HG03095 (cell line): ENCODE measurements at regions not wholly inside any gene's neighbourhood (a gene's known extent, or its start where the extent isn't known, plus 50 kb on each side); places are given as distances from the start of the nearest gene placed in this dataset.

Experiments
- ATAC-seq: cut with Tn5 transposase; IDR thresholded peaks from one replicate; pipeline ENCODE4 v1.9.1; 2021; ENCODE audit warnings: moderate library complexity; ENCODE audit not compliant: unreplicated experiment

DNA sequence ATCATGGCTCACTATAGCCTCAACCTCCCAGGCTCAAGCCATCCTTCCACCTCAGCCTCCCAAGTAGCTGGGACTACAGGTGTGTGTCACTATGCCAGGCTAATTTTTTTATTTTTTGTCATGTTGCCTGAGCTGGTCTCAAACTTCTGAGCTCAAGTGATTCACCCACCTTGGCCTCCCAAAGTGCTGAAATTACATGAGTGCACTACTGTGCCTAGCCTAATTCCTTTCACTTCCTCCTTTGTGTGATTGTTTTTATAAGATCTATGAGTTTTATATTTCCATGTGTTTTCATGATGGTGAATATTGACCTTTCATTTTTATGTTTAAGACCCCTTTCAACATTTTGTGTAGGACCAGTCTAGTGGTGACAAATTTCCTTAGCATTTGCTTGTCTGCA lies 55.2 kb upstream of the IL12B start:
- ATAC-seq: no peak

DNA sequence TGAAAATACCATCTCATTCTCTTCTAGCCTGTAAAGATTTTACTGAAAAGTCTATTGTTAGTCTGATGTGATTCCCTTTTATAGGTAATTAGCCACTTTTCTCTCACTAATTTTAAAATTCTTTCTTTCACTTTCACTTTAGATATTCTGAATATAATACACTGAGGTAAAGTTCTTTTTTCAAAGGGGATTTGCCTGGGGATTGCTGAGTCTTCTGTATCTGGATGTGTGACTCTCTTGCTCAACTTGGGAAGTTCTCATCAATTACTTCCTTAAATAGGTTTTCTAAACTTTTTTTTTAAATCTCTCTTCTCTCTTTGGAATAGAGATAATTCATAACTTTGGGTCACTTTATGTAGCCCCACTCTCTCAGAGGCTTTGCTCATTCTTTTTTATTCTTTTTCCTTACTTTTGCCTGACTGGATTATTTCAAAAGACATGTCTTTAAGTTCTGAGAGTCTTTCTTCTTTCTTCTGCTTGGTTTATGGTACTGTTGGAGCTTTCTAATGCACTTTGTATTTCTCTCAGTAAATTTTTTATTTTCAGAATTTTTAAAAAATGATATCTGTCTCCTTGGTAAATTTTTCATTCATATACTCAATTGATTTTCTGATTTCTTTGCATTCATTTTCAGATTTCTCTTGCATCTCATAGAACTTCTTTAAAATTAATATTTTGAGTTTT lies 55.9 kb upstream of the IL12B start:
- ATAC-seq: no peak

DNA sequence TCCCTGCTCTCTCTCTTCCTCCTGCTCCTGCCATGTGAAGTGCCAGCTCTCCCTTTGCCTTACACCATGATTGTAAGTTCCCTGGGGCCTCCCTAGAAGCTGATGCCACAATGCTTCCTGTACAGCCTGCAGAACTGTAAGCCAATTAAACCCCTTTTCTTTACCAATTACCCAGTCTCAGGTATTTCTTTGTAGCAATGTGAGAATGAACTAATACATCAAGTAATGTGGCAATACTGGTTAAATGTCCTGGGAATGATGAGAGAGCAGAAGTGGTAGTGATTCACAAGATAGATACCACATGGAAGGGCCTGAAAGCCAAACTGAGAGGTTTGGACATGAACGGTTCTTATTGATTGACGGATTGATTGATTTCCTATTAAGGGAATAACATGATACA lies 62.6 kb upstream of the IL12B start:
- no peak for ATAC-seq

DNA sequence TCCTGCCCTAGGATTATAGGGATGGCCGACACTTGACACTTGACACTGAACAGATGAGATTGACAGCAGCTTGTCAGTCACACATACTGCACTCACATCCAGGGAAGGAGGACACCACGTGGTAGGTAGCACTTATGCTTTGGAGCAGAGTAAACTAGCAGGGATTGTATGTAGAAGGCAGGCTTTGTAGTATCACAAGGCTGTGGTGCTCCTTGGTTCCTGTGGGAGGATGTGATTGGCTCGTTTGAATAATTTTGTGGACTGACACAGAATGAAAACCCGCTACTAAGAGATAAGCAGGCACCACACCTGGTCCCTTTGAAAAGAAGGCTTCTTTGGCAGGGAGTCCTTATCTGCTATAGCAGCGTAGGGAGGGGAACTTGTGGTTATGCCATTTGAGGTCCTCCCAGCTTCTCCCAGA lies 63.6 kb upstream of the IL12B start:
- ATAC-seq: no peak

DNA sequence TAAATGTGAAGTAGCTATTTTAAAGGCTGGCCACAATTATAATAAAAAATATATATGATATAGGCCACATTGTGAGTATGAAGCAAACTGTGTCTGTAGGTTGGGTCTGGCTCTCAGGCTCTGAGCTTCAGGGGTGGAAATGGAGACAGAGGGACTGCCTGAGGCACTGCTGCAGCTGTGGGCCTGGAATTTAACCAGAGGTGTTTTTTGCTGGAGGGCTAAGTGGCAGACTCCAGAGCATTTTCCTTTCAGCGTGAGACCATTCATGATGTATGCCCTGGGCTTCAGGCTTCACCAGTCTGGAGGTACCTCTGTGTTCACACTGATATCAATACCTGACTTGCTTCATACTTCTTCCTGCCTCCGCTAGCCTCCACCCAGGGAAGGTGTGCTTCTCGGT lies 64.9 kb upstream of the IL12B start:
- no peak for ATAC-seq

DNA sequence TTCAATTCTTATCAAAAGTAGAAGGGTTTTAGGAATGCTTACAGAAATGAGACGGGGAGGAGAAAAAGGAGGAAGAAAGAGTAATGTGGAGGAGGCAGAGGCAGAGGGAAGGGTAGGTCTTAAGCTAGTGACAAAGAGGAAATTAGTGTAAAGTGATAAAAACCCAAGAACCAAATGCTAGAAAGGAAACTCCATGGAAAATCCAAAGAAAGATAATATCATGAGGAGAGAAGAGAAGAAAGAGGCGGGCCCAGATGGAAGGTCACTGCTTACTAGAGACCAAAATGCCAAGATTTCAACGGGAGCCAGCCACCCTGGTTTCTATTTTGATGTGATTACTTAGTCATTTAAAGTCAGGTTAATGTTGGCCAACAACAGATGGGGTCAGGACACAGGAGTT lies 68.6 kb upstream of the IL12B start:
- no peak for ATAC-seq

DNA sequence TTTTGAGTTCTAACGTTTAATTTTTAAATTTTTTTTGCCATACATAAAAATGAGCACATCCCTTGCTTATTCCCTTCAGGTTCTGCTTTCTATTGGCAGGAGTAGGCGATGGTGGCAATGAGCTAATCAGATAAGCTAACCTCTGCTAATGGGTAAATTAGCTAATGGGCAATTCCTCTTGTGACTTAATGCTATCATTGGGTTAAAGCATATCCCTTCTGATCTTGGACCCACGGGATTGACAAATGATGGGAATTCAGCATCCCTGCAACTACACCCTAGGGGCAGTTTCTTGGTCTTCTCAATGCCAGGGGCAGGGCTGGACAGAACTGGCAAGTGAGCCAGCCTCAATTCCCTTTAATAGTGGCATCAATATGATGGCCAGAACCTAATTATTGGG lies 70.2 kb upstream of the IL12B start:
- ATAC-seq: no peak

DNA sequence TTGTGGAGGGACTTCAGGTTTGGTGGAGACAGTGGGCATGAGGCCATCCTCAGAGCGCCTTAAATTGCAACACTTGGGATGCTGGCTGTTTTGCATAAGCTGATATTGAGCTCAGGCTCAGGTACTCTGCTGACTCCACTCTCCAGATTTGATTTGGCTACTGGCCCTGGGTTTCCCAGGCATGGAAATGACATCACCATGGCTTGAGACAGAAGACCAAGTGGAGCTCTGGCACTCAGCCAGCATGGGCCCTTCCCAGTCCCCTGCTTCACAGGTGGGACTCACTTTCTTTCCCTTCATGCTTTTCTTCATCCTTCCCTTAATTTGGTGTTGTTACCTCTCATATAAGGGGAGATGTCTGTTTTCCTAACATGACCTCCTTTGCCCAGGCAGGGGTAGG lies 72.0 kb upstream of the IL12B start:
- ATAC-seq: no peak

DNA sequence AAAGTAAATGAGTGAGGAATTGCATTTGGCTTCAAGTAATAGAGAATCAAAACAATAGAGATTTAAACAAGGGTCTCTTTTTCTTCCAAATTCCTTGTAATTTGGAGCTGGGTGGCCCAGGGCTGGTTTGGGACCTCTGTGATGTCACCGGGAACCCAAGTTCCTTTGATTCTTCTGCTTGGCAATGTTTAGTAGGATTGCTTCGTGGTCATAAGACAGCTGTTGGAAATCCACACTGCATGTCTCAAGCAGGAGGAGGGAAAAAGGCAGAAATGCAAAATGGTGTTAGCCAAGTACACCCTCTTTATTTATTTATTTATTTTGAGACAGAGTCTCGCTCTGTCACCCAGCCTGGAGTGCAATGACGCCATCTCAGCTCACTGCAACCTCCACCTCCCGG lies 72.6 kb upstream of the IL12B start:
- ATAC-seq: no peak

DNA sequence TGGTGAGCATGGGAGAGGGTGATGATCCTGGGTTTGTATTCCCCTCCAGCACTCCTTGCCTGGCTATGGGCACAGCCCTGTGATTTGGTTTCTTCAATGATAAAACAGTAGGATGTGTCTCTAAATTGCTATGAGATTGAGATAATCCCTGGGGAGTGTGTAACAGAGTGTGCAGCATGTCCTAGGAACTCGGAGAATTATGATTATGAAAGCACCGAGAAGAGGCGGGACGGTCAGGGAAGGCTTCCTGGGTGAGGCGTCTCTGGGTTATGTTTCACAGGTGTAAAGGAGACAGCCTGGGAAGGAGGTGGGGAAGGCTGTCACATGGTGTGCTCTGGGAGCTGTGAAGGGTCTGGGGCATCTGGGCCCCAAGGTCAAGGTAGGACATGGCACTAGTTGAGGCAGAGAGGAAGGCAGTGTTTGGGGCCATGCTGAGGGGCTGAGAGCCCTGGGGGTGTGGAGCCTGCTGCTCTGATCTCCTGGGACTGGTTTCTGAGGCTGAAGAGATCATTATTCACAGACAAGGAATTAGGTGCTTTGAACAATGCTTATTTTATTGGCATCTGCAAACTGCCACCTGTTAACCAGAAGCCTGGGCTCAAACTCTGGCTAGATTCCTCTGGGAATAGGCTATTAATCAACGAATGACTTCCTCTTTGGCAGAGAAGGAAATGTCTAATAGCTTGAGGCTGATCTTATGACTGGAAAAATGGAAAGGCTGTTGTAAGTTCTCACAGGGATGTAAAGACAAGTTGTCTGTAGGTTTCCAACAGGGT lies 73.8 kb upstream of the IL12B start:
- no peak for ATAC-seq

DNA sequence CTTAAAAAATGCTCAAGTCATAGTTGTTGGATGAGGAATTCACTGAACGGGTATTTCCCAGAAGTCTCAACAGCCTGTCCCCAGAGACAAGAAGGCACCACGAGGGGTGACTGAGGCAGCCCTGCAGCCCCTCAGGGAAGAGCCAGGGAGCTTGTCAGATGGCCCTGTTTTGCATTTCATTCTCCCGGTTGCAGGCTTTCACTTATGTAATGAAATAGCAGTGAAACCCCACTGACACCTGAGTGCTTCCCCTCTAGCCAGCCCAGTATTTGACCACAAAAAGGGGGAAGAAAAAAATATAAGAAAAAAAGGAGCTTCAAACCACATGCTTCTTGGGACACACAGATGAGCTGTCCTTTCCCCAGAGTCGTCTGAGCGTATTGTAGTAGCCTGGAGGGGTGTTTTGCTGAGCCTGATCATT lies 75.3 kb upstream of the IL12B start:
- ATAC-seq: peak; percentile 80

DNA sequence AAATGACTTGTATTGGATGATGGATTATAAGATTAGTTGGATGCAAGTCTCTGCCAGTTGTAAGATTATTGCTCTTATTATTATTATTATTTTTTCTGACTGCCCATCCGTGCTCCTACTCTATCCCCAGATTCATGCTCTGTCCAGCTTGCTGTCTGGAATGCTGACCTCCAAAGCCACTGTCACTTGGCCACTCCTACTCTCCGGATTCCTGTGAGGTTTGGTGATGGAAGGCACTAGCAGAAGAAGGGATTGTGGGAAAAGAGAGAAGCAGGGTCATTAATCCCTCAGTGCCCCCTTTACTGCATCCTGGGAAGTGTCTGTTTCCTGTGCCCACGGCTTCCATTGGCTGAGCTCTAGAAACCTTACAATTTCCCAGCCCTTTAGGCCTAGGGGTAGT lies 76.3 kb upstream of the IL12B start:
- no peak for ATAC-seq

DNA sequence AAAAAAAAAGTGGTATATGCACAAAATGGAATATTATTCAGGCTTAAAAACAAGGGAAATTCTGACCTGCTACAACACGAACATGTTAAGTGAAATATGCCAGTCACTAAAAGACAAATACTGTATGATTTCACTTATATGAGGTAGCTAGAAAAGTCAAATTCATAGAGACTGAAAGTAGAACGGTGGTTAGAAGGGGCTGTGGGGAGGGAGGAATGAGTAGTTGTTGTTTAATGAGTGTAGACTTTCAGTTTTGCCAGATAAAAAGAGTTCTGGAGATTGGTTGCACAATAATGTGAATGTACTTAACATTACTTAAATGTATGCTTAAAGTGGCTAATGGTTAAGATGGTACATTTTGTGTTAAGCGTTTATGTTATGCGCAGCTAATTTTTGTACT lies 79.5 kb upstream of the IL12B start:
- ATAC-seq: peak; percentile 41

DNA sequence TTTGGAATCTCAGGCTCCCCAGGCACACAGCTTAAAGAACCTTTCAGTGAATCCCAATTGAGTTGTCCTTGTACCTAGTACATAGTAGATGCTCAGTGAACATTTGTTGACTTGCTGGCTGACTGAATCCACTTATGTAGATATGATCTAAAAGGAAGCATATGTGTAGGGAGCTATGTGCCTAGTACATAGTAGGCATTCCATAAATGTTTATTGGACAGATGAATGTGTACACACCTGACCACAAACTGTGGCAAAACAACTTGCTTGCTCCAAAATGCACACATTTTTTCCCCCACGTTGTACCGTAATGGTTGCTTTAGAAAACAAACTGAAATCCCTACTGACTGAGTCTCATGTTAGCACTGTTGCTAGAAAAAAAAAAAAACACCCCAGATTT lies 80.2 kb upstream of the IL12B start:
- no peak for ATAC-seq

DNA sequence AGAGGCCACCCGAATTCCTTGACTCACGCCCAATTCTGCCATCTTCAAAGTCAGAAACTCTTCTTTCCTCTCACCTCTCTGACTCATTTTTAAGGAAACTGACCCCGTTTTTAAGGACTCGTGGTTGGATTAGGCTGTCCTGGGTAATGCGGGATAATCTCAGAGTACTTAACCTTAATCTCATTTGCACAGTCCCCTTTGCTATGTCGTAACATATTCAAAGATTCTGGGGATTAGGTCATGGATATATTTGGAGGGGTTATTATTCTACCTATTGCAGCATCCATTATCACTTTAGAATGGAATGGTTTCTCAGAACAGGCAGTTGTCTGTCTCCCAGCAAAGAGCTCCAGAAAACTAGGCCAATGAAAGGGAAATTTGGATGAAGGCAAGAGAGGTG lies 80.8 kb upstream of the IL12B start:
- no peak for ATAC-seq

DNA sequence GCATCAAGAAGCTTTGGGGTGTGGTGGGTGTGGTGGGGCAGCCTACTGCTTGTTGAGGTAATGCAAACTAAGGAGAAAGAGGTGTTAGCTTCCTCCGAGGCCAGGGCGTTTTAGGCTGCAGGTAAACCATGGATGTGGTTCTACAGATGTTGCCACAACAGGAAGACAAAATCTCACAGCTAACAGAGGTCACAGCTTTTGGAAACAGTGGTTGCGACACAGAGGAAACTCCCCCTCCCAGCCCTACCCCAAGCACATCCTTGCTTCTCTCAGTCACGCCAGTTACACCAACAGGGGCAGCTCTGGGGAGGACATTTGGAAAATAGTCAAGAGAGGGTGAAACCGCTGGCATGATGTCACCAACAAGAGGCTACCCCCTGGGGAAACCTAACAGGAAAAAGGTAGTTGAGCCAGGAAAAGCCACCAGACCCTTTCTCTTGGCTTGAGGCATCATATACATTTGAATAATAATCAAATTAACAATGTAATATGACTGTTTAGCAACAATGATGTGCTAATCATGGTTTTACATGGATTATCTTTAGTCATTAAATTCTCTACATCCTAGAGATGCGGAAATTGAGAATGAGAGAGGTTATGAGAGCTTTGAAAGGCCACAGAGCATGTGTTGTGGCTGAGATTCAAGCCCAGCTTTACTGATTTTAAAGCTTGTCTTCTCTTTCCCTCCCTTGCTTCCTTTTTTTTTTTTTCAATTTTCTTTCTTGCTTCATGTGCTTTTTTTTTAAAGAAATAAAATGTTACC lies 82.2 kb upstream of the IL12B start:
- peak; percentile 53 for ATAC-seq

DNA sequence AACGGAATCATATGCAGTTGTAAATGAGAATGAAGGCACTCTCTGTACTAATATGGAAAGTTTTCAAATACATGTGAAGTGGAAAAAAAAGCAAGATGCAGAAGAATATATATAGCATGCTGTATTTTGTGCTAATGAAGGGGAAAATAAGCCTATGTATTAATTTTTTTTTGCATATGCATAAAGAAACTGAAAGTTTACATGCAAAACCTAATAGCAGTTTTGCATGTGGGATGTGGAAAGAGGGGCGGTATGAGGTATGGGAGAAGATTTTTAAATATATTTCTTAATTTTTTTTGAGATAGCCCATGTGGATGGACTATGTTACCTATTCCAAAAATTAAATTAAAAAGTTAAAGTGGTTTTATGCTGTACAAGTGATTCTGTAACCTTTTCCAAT lies 83.7 kb upstream of the IL12B start:
- ATAC-seq: no peak

DNA sequence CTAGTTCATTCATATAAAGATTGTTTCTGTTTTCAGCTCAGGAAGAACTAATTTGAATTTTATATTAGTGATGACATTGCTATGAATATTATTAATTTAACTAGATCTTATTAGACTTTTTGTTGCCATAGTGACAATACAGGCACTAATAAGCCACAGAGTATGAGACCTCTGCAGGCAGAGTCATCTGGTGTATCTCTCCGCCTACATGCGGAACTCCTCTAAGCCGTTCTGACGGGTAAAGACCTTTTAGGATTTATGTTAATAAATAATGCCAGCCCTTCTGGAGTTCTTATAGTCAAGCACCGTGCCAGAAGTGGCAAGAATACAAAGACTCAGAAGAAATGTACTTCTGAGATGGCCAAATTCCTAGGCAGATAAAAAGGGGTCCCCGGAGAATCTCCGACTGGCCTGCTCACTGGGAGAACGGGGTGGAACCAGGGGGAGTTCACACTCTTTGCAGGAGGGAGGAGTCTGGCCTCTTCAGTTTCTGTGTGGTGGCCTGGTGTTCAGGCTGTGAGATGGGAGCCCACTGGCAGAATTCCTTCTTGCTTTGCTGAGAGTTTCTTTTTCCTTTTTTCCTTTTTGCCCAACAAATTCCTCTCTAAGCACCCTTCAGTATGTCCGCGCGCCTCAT lies 85.1 kb upstream of the IL12B start:
- no peak for ATAC-seq

DNA sequence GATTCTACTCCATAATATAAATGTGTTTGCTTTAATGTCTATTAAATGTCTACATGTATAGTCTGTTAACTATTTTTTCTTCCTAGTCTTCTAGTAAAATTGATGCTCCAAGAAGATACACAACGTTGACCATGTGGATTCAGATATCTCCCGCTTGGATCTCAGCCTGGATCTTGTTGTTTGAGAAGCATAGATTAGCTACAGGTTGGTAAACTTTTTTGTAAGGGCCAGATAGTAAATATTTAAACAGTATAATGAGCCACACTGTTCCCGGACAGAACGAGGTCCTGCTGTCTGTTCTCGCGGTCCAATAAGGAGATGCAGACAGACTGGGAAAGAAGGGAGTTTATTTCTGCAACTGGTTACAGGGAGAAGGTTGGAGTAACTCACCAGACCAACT lies 86.2 kb upstream of the IL12B start:
- ATAC-seq: no peak

DNA sequence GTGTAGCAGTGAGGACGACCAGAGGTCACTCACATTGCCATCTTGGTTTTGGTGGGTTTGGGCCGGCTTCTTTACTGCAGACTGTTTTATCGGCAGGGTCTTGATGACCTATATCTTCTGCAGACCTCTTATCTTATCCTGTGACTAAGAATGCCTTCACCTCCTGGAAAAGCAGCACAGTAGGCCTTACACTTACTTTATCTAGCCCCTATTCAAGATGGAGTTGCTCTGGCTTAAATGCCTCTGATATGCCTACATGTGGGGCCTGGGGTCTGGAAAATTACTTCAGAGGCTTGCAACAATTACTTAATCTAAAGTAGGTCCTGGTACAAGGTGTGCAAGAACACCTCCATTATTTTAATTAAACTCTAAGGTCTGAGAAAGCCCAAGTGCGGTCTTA lies 86.9 kb upstream of the IL12B start:
- ATAC-seq: no peak

DNA sequence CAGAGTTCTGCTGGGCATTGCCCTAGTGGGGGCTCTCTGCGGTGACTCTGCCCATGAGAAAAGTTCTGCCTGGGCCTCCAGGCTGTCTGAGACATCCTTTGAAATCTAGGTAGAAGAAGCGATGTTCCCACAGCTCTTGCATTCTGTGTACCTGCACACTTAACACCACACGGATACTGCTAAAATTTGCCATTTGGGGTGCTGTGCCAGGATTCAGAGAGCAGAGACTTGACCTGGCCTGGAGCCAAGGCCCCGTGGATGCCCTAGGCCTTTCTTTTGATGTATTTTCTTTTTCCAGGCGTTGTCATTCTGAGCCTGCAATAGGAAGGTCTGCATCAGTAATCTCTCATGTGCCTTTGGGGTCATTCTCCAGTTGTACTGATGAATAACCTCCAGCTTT lies 89.3 kb upstream of the IL12B start:
- no peak for ATAC-seq

DNA sequence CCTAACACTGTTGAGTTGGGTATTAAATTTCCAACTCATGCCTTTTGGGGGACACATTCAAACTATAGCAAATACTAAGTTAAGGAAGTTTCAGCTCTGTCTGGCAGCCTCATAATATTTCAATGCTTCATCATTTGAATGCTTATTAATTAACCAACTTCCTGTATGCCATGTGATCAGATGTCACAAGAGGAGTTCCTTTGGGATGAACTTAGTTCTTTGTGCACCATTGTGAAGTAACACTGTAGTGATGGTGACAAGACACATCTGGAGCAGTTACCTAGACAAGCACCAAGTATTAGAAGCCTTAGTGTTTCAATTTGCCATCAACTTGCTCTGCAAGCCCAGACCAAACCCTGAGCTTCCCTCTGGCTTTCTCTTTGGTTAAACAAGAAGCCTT lies 90.7 kb upstream of the IL12B start:
- ATAC-seq: no peak
